ACHN (cell line): ENCODE measurements at regions not wholly inside any gene's neighbourhood (a gene's known extent, or its start where the extent isn't known, plus 50 kb on each side); places are given as distances from the start of the nearest gene placed in this dataset.
A peak's percentile ranks its signal among the peaks of the same experiment; 100 is the strongest.
"Not testable (repeated sequence)": the region's sequence is repeated elsewhere in the genome, so short reads cannot be mapped to it uniquely, and the experiment has no call there.

Source experiments
- DNase-seq: peaks from one replicate; pipeline ENCODE4 v3.0.0-alpha.2; 2015
- in situ Hi-C: cut with HindIII; loops from 2 replicates; pipeline ENCODE4 v1.10.0; 2017; ENCODE audit warnings: low sequenced_read_pairs, low pct_ligation_motif_present, low pct_unique_long_range_greater_than_20kb

DNA sequence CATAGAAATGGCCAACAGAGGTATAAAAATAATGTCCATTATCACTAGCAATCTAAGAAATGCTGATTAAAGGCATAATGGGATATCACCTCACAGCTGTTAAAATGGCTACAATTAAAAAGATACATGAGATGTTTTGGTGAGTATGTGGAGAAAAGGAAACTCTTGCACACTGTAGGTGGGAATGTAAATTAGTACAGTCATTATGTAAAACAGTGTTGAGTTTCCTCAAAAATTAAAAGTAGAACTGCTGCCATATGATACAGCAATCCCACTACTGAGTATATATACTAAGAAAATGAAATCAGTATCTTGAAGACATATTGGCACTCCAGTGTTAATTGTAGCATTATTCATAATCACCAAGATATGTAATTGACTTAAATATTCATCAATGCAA lies 982.2 kb upstream of the EPHA6 start:
- in situ Hi-C loops = no loop called here

DNA sequence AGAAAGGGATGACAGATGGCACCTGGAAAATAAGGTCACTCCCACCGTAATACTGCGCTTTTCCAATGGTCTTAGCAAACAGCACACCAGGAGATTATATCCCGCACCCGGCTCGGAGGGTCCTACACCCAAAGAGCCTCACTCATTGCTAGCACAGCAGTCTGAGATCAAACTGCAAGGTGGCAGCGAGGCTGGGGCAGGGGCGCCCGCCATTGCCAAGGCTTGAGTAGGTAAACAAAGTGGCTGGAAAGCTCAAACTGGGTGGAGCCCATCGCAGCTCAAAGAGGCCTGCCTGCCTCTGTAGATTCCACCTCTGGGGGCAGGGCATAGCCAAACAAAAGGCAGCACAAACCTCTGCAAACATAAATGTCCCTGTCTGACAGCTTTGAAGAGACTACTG lies 953.8 kb upstream of the EPHA6 start:
- DNase-seq, in situ Hi-C loops: not testable (repeated sequence)

More for the DNA sequence above, 982.2 kb upstream of the EPHA6 start:
- no peak for DNase-seq

DNA sequence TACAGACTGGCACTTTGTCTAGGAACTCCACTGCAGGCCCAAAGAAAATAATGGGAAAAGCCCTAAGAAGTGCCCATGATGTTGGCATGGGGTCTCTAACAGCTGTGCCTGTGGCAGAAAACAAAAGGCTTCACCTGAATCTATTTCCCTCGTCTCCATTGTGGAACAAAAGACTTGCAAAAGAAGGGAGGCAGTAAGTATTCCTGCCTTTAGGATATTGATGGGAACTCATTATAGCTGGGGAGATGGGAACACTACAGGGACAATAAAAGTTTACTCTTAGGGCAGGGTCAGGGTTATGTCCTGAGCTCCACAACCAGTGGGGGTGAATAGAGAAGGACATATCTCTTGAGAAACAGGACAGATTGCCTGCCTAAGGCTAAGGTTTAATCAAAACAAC lies 930.6 kb upstream of the EPHA6 start:
- in situ Hi-C loops = no loop called here
- DNase-seq = no peak

DNA sequence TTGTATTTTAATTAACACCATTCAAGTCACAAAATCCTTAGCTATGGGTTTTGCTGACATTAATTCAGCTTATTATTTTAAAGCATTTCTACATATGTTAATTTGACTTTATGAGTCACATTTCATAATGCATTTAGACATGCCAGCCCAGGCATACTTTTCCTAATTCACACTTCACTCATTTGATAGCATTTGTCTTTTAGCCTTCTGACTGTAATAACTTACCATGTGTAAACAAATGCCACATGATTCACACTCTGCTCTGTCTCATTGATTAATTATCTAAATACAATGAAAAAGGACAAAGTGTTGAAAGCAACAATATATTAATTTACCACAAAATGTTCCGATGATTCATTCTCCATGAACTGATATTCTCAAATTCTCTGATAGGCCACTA lies 927.8 kb upstream of the EPHA6 start:
- DNase-seq = no peak
- in situ Hi-C loops = no loop called here

DNA sequence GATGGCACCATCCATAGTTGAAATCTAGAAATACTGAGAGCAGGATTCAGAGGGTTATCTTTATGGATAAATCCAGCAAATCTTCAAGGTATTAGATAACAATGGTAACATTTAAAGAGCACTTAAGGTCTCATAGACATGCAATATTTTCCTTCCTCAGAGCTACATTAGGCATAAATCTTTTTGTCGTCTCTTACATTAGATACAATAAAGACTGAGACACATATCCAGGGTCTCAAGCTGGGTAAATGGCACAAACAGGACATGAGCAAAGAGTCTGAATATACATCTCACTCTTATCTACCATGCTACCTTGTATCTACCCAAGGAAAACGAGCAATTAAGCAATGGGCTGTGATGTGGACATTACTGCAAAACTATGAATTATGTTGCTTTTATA lies 927.3 kb upstream of the EPHA6 start:
- no peak for DNase-seq
- in situ Hi-C loops = no loop called here

DNA sequence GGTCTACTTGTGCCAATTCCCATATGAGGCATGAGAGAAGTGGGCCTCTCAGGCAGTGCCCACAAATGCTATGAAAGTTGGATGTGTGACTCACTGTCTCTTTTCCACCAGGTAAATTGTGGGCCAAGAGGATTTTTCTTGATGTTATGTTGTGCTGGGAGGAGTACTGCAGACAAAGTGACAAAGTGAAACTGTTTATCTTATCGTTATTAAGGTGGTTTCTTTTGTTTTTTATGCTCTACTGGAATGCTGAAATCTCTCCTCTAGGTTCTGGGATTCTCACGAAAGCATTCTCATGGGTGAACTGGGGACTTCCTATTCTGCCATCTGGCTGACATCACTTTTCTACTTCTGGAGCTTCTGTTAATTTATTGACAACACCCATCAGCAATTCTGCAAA lies 919.6 kb upstream of the EPHA6 start:
- in situ Hi-C loops = no loop called here
- DNase-seq = no peak

DNA sequence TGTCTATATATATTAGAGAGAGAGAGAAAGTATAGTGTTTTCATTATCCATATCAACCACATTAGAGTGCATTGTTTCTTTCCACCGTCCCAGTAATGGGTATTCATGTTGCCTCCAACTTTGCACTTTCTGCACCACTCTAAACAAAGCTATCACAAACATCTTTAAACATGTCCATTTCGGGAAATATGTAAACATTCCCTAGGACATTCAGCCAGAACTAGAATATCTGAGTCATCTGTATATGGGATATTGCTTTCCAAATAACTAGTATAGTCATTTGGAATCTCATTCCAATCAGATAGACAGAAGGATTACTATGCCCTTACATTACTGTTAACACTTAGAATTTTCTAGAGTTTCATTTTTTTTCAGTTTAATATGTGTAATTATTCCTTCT lies 914.9 kb upstream of the EPHA6 start:
- in situ Hi-C loops = no loop called here
- DNase-seq = no peak

DNA sequence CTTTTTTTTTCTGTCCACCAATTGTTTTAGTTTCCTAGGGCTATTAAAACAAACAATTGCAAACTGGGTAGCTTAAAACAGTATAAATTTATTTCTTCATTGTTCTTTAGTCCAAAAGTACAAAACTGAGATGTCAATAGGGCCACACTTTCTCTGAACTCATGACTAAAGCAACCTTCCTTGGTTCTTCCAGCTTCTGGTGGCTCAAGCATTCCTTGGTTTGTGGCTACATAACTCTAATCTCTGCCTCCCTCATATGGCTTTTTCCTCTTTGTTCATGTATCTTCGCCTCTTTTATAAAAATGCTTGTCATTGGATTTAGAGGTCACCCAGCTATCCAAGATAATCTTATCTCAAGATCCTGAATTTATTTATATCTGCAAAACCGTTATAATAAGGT lies 914.5 kb upstream of the EPHA6 start:
- DNase-seq = no peak
- in situ Hi-C loops = no loop called here

DNA sequence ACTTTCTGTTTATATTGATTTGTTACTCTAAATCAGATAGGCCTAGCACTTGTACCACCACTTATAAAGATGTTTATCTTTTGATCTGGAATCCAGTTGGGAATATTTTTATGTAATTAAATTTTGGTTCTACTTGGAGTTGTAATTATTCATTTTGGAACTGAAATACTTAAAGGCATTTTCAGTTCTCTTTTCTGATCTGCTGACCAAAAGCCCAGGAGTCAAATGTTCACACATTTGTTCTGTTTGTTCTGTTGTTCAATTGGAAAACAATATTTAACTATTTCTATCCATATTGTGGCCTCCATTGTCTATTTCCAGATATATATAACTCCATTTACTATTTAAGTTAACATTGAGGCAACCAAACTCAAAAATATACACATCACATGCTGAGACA lies 912.4 kb upstream of the EPHA6 start:
- in situ Hi-C loops = no loop called here
- no peak for DNase-seq

DNA sequence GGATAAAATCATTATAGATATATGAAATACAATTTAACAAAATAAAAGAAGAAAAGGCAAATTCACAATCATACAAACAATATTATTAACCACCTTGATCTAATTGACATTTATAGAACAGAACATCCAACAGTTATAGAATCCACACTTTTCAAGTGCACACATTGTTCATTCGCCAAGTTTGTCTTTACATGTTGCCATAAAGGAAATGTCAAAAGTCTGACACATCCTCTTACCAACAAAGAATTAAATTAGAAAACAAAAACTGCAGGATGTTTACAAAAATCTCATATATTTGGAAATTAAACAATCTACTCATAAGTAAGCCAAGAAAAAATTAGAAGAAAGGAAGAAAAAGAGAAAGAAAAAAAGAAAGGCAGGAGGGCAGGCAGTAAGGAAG lies 909.2 kb upstream of the EPHA6 start:
- DNase-seq = no peak
- in situ Hi-C loops = no loop called here

DNA sequence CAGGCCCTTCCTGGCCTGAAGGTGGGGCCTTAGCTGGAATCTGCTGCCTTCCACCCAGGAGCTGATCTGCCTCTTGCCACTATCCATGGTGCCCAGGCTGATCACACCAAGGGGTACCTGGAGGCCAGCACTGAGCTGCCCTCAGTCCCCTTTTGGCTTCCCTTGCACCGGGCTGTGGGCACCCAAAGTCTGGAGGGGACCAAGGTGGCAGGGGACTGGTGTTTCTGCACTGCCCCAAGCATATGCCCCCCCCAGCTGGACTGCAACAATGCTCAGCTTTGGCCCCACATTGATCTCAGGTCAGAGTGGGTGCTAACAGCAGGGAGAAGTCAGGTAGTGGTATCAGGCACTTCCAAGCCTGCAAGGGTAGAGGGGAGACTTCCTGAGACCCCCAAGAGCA lies 902.6 kb upstream of the EPHA6 start:
- no peak for DNase-seq
- in situ Hi-C loops = no loop called here

DNA sequence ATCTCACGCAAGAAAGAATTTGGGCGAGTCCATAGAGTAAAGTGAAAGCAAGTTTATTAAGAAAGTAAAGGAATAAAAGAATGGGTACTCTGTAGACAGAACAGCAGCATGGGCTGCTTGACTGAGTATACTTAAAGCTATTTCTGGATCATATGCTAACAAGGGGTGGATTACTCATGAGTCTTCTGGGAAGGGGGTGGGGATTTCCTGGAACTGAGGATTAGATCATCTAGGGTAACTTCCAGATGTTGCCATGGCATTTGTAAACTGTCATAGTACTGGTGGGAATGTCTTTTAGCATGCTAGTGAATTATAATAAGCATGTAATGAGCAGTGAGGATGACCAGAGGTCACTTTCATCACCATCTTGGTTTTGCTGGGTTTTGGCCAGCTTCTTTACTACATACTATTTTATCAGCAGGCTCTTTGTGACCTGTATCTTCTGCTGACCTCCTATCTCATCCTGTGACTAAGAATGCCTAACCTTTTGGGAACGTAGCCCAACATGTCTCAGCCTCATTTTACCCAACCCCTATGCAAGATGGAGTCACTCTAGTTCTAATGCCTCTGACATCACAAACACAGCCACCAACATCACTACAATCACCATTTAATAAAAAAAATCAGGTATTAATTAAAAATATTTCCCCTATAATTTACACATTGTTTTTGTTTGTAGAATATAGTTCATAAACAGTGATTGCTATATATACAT lies 890.7 kb upstream of the EPHA6 start:
- DNase-seq = peak; percentile 42
- in situ Hi-C loops = no loop called here

DNA sequence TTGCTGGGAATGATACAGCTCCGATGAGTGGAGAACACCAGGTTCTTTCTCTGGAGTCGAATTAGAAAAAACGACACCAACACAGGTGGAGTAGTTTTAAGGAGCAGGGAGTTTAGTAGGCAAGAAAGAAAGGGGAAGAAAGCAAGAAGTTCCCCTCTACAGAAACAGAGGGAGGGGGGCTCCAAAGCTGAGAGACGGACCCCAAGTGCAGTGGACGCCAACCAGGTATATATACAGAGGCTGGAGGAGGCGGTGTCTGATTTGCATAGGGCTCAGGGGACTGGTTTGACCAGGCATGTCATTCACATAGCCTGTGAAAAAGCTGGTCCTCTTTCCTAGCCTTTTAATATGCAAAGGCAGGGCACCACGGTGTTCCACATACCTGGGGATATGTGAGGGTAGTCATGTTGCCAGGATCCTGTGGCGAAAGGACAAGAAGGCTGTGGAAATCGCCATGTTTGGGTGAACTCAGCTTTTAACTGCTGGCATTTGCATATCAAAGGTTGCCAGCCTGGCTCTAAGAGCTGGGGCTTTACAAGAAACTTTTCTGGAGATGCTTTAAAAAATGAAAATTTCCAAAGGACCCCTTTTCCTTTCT lies 887.4 kb upstream of the EPHA6 start:
- DNase-seq = no peak
- in situ Hi-C loops = no loop called here

DNA sequence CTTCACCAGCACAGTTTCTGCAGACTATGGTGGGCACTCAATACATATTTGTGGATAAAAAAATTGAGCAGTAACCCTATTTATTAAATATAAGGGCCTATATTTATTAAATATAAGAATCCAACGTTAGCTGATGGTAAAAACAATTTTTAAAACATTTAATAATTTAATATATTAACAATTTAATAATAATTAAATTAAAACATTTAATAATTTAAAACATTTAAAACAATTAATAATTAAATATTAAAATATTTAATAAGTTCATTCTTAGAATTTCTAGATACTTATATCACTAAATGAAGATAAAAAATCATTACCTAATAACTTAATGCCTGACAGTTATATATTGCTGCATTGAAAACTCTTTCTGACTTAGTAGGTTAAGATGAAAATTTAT lies 880.2 kb upstream of the EPHA6 start:
- in situ Hi-C loops = no loop called here

DNA sequence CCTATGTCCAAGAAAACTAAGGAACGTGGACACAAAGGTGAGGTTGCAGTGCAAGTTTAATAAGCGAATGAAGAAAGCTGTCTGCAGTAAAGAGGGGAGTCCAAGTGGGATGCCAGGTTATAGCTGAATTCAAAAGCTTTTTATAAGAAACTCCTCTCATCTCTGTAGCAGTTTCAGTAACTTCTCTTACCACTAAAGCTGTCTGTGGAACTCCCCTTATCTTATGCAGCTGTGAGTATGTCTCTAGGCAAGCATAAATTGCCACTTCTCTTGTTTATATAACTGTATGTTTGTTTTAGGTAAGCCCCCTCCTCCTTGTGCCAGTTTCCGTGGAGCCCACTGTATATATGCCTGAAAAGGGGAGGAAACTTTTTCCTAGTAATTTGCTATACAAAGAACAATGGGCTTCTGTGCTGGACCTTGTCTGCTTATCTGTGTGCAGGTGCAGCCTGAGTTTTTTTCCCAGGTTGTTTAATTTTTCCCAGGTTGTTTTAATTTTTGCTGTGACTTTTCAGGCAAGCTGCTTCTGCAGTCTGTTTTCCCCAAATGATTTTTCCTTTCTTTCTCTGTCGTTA lies 875.1 kb upstream of the EPHA6 start:
- DNase-seq = no peak
- in situ Hi-C loops = no loop called here

More for the DNA sequence above, 880.2 kb upstream of the EPHA6 start:
- DNase-seq = no peak

DNA sequence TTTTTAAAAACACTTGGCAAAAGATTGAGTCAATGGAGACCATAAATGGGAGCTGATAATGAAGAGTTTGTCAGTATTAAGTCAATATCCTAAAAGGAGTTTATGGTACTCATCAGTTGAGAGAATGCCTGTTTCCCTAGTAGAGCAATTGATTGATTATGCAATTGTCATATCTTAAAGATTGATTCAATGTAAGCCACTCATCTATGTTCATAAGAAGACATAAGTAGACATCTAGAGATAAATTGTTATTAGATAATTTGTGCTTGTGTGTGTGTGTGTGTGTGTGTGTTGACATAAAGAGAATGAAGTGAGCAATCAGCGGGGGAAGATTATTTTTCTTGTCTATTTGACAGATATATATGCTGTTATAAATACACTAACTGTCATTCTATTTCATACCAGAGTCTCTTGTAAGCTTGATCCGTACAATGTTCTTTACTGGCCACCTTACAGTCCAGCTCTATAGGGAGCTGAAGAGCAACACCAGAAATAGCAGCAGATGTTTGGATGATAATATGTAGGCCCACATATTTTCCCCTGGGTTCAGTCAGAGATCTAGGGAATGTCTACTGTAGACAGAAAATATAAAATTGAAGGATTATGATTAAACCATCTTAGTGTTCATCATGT lies 848.6 kb upstream of the EPHA6 start:
- no peak for DNase-seq
- in situ Hi-C loops = no loop called here

DNA sequence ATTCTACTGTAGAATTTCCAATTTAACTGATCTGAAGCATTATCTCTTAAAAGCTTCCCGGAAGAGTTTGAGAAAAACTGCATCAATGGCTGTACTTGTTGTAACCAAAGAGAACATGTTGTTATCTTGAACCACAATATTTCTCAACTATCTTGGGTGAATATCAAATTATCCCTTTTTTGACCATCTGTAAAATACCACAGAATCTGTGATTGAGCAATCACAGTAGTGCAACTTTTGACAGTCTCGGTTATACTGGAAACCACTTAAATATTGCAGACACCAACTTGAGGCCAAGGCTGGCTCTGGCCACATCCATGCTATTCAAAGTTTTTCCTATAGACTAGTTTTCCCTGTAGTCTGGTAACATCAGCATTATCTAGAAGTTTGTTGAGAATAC lies 842.8 kb upstream of the EPHA6 start:
- DNase-seq = no peak
- in situ Hi-C loops = no loop called here

DNA sequence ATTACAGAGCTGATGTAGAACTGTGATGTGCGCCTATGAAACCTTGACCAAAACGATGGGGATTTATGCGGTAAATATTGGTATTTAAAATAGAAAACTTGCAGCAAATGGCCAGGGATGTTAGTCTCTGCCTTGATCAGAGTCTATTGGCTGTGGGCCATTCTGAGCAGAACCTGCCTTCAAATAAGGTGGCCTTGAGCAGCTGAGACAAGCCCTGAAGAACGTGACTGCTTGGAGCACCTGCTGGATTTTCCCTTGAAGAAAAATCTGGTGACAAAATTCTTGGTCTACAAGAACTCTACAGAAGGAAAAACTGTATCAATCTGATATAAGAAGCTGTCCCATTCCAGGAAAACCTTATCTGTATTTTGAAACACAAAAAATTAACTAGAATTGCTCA lies 820.1 kb upstream of the EPHA6 start:
- in situ Hi-C loops = no loop called here
- no peak for DNase-seq

DNA sequence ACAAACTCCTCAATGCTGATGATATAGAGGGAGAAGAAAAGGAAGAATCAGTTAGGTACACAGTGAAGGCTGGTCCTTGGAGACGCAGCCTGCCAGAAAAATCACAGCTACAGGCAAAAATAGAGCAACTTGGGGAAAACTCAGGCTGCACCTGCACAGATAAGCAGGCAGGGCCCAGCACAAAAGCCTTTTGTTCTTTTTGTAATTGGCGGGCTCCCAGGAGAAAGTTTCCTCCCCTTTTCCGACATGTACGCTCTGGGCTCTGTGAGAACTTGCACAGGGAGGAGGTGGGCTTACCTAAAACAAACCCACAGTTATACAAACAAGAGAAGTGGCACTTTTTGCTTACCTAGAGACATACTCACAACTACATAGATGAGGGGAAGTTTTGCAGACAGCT lies 813.4 kb upstream of the EPHA6 start:
- in situ Hi-C loops = no loop called here
- no peak for DNase-seq

DNA sequence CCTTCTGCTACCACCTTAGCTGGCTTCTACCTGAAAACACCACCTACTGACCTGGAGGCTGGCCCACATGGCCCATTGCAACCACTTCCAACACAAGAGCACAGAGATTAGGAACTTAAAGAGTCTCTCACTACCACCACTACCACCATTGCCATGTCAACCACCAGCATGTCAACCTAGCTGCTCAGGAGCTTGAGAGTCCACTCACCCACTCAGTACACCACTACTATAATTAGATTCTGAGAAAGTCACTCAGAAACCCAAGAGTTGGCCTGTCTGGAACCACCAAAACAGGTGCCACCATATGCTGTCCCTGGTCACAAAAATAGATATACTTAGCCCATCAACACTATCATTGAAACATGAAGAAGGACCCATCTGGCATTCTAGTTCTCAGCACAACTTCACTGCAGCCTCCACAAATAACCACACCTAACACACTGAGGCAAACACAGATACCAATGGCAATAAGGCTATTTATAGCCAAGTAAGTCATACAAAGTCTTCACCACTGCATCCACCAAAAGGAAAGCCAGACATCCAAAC lies 806.7 kb upstream of the EPHA6 start:
- in situ Hi-C loops = no loop called here
- DNase-seq = no peak
